ENCODE measurements at regions not wholly inside any gene's neighbourhood (a gene's known extent, or its start where the extent isn't known, plus 50 kb on each side); places are given as distances from the start of the nearest gene placed in this dataset.

DNA sequence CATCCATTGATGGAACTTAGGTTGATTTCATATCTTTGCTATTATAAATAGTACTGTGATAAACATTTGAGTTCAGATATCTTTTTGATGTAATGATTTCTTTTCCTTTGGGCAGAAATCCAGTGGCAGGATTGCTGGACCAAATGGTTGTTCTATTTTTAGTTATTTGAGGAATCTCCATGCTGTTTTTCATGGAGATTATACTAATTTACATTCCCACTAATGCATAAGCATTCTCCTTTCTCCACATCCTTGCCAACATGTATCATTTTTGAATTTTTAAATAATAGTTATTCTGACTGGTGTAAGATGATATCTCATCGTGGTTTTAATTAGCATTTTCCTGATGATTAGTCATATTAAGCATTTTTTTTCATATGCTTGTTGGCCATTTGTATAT lies 144.0 kb upstream of the SUCLG2 start:
- DNase-seq (ENCODE audit: low read depth in 3 of 3), result no peak

DNA sequence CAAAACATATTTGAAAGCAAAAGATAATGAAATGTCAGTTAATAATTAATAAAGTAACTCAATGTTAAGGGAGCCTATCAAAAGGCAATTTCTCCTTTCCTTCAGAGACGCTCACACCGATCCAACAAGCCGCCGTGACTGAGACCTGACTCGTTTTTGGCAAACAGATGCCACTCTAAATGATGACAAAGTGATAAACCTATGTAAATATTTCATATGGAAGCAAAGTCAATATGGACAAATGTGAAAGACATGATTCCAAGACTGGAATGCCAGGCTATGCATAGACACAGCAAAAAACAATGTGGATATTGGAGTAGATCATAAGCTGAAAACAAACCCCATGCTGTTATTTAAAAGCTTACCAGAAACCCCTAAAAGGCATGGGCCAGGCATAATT lies 137.2 kb upstream of the SUCLG2 start:
- no peak for DNase-seq (ENCODE audit: low read depth in 3 of 3)

DNA sequence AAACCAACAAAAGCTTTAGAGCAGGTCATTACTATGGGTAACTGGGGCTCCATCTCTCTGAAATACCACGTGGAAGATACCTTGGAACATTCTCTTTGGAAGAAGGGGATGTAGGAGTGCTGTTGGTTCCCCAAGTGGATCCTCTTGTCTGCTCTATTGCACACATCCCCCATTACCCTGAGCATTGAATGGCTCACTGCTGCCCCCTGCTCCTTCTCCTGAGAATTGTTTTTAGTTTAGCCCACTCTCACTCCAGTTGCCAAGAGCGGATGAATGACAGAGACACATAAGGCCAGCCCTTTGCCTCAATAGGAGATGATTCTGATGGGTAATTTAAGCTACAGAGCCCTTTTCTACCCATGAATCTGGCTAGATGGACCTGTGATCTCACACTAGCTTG lies 135.6 kb upstream of the SUCLG2 start:
- DNase-seq (ENCODE audit: low read depth in 3 of 3), result peak; percentile 41 to 51 (median 42)

DNA sequence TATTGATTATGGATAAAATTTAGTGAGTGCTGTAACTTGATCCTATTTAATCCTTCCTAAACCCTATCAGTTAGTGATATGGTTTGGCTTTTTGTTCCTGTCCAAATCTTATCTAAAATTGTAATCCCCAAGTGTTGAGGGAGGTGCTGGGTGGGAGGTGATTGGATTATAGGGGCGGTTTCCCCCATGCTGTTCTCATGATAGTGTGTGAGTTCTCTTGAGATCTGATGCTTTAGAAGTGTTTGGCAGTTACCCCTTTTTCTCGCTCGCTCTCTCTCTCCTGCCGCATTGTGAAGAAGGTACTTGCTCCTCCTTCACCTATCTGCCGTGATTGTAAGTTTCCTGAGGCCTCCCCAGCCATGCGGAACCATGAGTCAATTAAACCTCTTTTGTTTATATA lies 134.0 kb upstream of the SUCLG2 start:
- DNase-seq (ENCODE audit: low read depth in 3 of 3), result no peak

DNA sequence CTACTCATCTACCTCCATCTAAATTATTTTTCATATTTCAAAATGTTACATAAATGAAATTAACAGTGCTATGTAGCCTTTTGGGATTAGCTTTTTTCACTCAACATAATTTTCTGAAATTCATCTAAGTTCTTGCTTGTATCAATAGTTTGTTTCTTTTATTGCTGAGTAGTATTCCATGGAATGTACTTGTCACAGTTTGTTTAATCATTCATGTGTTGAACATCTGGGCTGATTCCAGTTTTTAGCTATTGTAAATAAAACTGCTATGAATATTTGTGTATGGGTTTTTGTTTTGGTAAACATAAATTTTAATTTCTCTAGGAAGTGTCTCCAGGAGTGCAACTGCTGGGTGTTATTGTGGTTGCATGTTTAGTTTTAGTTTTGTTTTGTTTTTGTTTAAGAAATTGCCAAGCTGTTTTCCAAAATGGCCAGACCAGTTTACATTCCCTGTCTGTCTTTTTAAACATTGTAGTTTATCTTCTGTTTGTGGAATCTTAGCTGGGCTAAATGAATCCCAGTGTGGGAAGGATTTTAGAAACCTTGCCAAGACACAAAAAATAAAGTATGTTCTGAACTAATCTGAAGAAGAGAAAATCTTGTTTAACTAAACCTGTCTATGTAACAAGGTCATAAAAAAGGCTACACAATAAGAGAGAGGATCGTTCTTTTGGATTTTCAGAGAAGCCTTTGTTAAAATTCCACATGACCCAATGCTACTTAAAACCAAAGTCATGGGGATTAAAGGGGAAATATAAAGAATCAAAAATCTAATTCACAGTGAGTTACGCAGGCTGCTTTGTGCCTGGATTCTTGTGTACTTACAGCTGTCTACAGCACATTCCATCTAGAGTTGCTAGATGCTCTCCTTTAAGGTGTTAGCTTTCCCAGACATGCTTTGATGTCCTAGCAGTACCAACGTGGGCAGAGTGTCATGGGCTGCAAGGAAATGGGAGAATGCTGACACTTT lies 129.2 kb upstream of the SUCLG2 start:
- DNase-seq (ENCODE audit: low read depth in 3 of 3), result no peak

DNA sequence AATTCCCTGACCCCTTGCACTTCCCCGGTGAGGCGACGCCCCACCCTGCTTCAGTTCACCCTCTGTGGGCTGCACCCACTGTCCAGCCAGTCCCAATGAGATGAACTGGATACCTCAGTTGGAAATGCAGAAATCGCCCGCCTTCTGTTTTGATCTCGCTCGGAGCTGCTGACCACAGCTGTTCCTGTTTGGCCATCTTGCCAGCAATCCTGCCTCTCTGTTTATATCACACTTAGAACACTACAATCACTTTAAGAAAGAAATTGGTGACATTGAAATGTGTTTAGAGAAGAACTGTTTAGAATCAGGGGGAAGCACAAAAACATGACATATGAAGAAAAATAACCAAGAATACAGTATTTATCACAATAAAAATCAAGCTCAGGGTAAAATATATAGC lies 127.5 kb upstream of the SUCLG2 start:
- no peak for DNase-seq (ENCODE audit: low read depth in 3 of 3)

DNA sequence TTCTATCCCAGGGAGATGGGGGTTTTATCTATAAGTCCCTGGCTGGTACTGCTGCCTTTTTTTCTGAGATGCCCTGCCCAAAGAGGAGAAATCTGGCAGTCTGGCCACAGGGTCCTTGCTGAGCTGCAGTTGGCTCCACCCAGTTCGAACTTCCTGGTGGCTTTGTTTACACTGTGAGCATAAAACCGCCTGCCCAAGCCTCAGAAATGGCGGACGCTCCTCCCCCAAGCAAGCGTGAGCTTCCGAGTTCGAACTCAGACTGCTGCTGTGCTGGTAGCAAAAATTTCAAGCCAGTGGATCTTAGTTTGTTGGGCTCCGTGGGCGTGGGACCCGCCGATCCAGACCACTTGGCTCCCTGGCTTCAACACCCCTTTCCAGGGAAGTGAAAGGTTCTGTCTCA lies 126.8 kb upstream of the SUCLG2 start:
- DNase-seq (ENCODE audit: low read depth in 3 of 3), result no peak

DNA sequence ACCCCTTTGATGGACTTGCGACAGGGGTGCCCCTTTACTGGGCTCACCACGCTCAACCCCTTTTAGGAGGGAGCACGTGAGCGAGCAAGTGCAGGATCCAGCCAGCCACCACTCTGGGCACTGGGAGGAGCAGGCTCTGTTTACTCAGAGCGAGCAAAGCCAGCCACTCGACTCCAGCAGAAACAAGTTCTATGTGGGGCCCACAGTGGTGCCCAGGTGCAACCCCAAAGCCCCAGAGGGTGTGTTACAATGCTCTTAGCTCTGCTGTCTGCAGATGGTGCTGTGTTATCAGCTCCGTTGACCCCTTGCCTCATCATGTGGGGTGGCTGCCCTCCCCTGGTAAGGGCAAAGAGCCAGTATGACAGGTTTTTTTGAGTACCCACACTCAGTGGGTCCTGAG lies 120.3 kb upstream of the SUCLG2 start:
- DNase-seq (ENCODE audit: low read depth in 3 of 3), result no peak

DNA sequence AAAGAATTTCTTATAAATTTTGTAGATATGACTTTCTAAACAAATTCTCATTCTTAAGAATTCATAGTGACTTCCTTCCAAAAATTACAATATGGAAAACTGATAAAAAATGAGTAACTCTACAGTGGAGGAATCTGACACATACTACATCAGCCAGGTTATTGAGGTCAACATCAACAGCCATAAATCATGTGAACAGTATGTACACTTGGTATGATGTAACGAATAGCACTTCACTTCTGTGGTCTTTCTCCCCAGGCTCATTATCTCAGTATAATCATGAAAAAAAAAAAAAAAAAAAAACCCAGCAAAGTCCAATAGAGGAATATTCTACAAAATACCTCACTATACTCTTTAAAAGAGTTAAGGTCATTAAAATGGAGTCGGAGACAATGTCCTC lies 111.2 kb upstream of the SUCLG2 start:
- DNase-seq (ENCODE audit: low read depth in 3 of 3), result no peak

DNA sequence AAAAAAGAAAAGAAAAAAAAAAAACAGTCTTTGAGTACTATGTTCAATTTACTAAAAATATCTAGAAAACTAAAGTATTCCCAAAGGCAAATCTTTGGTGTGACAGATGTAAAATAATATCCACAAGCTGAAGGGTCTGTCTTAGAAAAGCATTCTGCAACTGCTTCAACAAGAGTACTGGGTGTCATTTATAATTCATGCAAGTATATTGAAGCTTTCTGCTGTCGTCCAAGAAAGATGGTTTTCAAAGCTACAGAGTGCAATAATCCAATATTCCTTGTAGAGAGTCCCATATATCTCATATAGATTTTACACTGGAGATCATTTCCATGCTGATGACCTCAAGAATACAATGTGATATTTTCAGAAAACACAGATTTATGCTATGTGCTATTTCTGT lies 90.9 kb upstream of the SUCLG2 start:
- DNase-seq (ENCODE audit: low read depth in 3 of 3), result no peak

DNA sequence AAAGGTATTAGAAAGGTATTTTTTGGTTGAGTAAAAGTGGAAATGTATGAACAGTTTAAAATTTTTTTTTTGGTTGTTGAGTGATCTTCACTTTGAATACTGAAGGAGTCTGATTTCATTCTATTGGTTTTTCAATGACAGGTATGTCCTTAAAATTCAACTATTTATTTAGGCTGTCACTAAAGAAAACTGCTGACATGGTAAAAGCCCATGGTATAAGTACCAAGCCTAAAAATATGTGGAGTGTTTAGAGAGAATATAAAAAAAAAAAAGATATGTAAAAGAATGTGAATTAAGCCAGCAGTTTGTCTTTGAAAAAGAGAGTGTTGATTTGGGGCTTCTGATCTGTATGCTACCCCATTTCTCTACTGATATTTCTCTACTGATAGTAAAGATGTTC lies 90.3 kb upstream of the SUCLG2 start:
- DNase-seq (ENCODE audit: low read depth in 3 of 3), result no peak

DNA sequence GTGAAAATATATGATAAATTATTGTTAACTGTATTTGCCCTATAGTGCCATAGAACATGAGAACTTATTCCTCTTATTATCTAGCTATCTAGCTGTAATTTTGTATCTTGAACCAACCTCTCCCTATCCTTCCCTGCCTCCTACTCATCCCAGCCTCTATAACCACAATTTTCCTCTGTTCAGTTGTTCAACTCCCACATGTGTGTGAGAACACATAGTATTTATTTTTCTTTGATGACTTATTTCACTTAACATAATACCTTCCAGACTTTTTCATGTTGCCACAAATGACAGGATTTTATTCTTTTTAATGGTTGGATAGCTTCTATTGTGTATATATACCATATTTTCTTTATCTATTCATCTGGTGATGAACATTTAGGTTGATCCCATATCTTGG lies 85.4 kb upstream of the SUCLG2 start:
- no peak for DNase-seq (ENCODE audit: low read depth in 3 of 3)

DNA sequence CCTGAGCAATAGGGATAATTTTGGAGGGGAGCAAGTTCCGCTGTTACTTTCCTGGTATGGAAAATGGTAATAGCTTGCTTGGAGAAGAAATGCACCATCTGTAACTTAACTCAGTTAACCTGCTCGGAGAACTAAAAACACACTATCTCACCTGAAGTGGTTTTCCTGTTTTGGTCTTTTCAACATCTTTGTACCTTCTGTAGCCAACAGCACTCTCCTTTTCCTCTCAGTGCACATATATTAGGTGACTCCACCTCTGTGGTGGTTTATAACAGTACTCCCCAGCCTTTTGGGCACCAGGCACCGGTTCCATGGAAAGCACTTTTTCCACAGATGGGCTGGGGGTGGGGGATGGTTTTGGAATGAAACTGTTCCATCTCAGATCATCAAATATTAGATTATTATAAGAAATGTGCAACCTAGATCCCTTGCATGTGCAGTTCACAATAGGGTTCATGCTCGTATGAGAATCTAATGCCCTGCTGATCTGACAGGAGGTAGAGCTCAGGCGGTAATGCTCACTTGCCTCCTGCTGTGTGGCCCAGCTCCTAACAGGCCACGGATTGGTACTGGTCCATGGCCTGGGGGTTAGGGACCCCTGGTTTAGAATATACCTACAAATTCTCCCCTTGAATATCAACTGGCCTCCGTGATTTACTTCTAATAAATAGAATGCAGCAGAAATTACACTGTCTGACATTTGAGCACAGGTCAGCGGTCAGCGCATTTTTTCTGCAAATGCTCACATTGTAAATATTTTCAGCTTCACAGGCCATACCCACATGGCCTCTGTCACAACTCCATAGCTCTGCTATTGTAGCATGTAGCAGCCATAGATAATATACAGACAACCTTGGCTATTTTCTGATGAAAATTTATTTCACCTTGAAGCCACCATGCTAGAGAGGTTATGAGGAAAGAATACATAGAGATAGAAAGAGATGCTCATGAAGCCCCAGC lies 83.8 kb upstream of the SUCLG2 start:
- no peak for DNase-seq (ENCODE audit: low read depth in 3 of 3)

DNA sequence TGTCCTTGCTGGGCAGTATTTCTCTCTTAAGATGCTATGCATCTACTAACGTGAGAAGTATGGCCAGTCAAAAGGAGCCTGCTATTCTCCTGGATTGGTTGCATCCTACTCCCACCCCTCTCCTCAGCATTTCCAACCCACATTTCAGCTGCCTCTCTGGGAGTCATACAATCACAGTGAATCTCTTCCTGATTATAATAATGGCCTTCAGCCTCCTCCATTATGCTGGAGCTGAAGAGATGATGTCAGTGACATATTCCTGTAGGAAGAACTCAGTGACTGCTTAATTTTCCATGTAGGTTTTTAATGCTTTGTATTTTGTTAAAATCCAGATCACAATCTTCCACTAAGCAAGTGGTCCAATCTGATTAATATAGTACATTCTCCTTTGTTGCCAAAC lies 82.7 kb upstream of the SUCLG2 start:
- DNase-seq (ENCODE audit: low read depth in 3 of 3), result no peak

DNA sequence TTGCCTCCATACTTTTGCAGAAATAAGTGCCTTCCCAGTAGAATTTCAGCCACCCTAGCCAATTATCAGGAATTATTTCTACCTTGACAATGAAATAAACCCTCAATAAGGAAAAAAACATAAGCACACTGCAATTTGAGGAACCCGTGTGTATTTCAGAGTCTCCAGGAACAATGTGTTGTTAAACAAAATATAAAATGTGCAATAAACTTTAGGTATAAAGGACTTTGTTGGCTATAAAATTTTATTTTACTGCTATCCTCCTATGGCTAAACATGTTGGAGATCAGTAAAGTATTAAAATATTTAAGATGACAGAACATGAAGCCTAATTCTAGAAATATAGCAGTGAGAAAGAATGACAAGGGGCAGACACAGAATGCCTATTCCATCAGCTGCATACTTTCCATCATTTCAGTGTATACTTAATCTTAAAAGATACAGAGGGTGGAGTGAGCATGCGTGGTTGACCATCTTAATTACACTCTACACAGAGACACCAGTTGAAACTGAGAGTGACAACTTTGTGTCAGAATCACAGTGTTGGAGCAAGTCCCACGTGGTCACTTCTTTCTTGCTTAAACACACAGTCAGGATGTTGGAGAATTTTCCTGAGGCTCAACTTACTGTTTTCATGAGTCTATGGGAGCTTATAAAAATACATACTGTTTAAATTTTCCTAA lies 79.0 kb upstream of the SUCLG2 start:
- no peak for DNase-seq (ENCODE audit: low read depth in 3 of 3)

DNA sequence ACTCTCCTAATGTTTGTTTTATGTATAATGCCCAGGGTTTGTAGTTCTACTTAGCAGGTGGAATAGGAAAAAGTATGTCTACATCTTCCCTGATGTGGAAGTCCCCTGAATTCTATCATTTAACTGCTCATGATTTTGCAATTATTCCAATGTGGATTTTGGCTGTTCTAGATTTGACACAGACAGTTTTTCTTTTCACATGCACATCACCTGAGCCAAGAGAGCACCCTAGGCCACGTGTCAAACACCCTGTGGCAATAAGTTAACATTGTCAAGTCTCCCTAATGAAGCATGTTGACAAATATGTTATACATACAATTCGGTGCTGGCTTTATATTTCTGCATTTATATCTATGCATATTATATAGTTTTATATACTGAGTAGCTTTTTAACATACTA lies 70.0 kb upstream of the SUCLG2 start:
- DNase-seq (ENCODE audit: low read depth in 3 of 3), result no peak

DNA sequence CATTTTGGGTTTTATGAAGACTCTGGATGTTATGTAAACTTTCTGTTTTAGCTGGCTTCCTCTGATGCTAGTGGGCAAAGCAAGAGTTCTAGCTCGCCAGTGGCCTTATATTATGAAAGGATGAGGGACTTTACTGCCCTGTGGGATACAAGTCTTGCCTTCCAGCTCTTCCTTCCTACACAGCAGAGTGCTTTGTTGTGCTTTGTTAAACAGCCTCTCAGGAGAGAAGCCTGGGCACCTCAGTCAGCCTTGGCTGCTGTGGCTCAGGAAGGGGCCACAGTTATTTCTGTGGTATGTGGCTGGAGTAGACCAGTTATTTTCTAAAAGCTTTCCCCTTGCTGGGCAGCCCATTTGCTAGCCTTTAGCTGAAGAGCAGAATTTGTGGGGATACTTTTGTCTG lies 69.5 kb upstream of the SUCLG2 start:
- no peak for DNase-seq (ENCODE audit: low read depth in 3 of 3)

DNA sequence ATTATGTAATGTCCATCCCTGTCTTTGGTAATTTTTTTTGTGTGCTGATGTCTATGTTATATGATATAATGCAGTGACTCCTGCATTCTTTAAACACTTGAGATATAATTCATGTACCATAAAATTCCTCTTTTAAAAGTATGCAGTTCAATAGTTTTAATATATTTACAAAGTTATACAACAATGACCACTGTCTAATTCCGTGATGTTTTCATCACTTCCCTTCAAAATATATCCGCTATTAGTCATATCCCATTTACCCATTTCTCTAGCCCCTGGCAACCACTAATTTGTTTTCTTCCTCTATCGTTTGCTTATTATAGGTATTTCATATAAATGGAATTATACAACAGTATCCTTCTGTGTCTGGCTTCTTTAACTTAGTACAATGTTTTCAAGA lies 64.9 kb upstream of the SUCLG2 start:
- DNase-seq (ENCODE audit: low read depth in 3 of 3), result no peak

DNA sequence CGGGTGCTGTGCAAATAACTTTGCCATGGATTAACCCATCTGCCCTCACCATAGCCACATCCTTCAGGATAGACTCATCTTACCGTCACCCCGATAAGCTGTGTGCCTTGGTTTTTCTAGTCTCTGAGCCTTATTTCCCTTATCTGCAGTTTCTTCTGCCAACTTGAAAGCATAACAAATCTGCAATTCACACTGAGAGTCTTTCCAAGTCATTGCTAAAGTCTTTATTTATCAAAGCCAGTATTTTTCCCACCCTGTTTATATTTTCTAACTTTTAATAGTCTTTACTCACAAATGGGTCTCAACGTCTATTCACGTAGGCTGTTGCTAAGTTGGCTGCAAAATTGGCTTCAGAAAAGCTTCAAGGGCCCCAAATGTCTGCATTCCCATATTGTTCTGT lies 61.6 kb upstream of the SUCLG2 start:
- DNase-seq (ENCODE audit: low read depth in 3 of 3), result no peak

DNA sequence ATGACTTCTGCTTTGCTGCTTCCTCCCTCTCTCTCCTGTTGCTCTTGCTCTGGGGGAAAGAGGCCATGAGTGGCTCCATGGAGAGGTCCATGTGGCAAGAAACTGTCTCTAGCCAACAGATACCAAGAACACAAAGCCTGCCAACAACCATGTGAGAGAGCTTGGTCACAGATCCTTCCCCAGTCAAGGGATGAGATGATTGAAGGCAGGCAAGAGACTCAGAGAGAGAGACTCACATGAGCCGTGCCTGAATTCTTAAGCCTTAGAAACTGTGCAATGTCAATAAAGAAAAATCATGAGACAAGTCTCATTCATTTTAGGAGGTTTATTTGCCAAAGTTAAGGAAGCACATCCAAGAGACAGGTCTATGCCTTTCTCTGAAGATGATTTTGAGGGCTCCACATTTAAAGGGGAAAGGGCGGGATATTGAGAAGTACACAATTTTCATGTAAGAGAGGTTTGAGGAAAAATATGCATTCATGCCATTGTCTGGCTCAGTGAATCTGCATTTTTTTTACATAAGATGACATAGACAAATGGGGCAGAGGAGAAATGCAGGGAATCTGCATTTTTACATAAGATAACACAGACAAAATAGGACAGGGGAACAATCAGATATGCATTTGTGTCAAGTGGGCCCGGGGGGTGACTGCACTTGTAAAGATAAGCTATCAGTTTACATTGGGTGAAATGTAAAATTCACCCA lies 59.5 kb upstream of the SUCLG2 start:
- no peak for DNase-seq (ENCODE audit: low read depth in 3 of 3)

DNA sequence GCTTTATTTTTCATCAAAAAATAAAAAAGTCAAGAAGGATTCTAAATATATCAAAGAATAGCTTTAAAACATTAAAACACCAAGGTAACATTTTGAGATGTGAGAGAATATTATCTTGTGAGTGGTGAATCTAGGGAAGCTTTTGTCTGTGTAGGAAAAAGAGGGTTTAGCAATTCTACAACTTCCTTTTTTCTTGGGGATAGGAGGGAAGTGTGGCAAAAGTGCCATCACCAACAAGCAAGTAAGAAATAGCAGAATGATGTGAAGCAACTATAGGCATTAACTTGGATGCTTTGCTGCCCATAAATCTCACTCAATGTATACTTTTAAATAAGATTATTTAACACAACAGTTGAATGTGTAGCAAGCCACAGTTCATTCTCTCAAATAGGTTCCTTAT lies 57.8 kb upstream of the SUCLG2 start:
- DNase-seq (ENCODE audit: low read depth in 3 of 3), result no peak

DNA sequence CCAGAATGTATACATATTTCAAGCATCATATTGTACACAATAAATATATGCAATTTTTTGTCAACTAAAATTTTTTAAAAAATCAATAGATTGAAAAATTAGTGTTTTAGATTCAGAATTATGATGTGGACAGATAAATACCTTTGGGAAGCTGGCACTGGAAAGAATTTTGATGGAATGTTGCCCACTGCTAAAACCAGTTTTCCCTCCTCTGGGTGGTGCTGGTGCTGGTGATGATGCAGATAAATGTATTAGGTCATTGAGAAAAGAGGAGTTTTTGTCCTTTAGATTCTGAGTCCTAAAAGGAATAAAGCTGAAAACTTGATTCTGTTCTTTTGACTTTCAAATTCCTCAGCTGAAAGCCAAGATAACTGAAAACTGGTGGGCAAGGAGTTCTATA lies 56.0 kb upstream of the SUCLG2 start:
- no peak for DNase-seq (ENCODE audit: low read depth in 3 of 3)
